CD4-positive, alpha-beta T cell treated with Interleukin-15 for 4 hours (primary cell): ENCODE measurements at regions not wholly inside any gene's neighbourhood (a gene's known extent, or its start where the extent isn't known, plus 50 kb on each side); places are given as distances from the start of the nearest gene placed in this dataset.
"Not testable (repeated sequence)": the region's sequence is repeated elsewhere in the genome, so short reads cannot be mapped to it uniquely, and the experiment has no call there.

Experiments used
- DNase-seq: peaks from one replicate; pipeline ENCODE4 v3.0.0-alpha.2; 2020; ENCODE audit warnings: low spot score

DNA sequence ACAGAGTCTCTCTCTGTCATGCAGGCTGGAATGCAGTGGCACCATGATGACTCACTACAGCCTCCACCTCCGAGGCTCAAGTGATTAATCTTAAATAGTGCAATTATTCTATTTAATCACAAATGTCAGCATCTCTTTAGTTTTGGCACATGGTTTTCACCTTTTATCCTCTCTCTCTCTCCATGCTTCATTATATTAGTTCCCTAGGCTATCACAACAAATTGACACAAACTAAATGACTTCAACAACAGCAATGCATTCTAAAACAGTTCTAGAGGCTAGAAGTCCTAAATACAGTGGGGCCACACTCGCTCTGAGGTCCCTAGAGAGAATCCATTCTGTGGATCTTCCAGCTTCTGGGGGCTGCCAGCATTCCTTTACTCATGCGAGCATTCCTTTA, 178.2 kb upstream of the ZNG1F start:
- not testable (repeated sequence) for DNase-seq

DNA sequence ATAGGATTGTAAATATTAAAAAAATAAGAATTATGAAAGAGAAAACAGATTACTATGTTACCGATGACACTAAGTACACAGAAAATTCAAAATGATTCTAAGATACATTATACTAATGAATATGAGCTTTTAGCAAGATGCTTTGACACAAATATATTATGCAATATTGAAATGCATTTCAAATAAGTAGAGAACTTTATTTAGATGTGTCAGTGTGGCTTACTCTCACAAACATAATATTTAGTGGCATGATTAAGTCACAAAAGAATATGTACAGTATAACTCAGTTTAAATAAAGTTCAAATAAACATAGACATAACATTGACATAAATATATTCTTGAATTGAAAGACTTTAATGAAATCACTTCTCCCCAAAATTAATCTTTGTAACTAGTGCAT, 172.7 kb upstream of the ZNG1F start:
- not testable (repeated sequence) for DNase-seq

DNA sequence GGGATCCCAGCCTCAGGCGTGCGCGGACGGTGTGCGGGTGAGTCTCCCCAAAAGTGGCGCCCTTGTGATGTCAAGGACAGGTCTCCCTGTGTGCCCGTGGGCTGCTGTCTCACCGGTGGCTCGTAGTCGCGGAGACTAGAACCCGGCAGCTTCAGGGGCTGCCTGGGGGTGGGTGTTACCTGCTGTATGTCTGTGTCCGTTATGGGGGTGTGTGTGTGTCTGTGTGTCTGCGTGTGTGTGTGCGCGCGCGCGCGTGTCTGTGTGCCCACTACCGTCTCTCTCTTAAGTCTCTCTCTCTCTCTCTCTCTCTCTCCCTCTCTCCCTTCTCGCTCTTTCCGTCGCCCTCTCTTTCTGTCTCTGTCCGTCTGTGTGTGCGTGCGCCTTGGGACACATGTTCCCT, 170.0 kb upstream of the ZNG1F start:
- peak; percentile 38 for DNase-seq

DNA sequence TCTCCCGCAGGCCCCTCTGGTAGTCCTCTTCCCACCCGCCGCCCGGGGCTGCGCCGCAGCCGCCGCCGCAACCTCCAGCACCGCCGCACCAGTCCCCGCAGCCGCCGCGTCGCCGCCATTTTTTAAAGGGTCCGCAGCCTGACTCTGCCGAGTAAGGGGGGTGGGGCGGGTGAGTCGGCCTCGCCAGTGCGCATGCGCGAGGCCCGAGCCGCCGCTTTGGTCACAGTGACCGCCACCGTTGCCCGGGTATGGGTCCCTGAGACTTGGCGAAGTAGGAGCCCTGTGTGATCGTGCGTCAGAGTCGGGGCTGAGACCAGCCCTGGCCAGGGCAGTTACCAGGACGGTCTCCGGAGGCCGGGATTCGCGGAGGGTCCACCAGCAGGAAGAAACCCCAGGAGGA, 169.6 kb upstream of the ZNG1F start:
- DNase-seq: peak; percentile 84

DNA sequence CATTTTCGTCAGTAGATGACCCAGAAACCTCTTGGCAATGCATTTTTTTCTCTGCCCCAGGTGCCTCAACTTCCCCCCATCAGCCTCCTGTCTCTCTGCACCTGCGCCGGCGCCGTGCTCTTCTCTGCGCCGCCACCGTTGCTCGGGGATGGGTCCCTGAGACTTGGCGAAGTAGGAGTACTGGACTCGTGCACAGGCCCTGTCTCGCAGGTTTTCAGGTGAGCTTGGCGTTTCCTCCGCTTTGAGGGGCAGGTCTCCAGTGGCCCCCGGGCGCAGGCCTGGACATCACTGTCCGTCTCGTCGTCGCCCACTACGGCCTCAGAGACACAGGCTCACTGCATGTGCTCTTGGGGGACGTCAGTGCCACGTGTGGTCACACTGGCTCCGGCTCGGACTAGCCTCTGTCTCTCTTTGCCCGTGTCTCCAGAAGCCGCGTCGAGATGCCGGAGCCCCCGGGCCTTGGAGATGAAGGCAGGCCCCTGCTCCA, 168.8 kb upstream of the ZNG1F start:
- not testable (repeated sequence) for DNase-seq

DNA sequence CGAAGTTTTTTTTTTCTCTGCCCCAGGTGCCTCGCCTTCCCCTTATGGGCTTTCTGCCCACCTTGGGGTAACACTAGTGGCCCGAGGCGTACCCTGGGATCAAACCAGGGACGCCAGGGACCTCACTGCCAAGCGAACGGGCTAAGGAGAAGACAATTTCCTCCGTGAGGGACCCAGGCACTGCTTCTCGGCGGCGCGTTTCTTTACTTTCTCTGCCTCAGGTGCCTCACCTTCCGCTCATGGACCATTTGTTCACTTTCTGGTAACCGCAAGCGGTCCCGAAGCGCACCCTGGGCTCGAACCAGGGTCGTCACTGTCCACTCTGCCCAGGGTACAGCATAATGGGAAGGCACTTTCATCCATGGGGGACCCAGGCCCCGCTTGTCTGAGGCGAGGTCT, 168.2 kb upstream of the ZNG1F start:
- not testable (repeated sequence) for DNase-seq

DNA sequence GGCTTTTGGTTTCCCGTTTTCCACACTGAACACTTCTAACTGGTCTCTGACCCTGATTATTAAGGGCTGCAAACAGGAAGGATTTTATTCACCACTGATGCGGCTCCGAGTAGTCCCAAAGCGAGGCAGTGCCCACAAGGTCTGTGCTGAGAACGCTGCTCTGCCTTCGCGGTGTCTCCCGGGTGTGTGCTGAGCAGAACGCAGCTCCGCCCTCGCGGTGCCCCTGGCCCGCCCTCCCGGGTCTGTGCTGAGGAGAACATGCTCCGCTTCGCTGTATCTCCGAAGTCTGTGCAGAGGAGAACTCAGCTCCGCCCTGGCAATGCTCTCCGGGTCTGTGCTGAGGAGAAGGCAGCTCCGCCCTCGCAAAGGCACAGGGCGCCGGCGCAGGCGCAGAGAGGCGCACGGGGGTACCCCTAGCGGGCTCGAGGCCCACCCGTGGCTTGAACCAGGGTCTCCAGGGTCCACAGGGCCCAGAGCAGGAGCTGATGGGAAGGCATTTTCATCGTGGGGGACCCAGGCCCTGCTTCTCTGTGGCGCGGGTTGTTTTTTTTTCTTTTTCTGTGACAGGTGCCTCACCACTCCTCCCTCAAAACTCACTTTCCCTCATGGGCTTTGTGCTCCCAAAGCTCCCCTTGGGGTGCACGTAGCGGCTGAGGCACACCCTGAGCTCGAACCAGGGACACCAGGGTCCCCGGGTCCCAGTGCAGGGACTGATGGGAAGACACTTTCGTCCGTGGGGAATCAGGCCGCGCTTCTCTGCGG, 167.7 kb upstream of the ZNG1F start:
- peak; percentile 90 for DNase-seq

DNA sequence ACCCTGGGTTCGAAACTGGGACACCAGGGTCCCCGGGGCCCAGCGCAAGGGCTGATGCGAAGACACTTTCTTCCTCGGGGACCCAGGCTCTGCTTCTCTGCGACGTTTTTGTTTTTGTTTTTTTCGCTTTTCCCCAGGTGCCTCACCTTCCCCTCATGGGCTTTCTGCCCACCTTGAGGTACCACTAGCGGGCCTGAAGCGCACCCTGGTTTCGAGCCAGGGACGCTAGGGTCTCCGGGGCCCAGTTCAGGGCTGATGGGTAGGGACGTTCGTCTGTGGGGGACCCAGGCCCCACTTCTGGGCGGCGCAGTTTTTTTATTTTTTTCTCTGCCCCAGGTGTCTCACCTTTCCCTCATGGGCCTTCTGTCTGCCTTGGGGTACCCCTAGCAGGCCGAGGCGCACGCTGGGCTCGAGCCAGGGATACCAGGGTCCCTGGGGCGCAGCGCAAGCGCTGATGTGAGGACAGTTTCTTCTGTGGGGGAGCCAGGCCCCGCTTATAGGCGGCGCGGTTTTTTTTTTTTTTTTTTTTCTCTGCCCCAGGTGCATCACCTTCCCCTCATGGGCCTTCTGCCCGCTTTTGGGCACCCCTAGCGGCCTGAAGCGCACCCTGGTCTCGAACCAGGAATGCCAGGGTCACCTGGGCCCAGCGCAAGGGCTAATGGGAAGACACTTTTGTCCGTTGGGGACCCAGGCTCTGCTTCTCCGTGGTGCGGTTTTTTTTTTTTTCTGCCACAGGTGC, 166.8 kb upstream of the ZNG1F start:
- DNase-seq: not testable (repeated sequence)

DNA sequence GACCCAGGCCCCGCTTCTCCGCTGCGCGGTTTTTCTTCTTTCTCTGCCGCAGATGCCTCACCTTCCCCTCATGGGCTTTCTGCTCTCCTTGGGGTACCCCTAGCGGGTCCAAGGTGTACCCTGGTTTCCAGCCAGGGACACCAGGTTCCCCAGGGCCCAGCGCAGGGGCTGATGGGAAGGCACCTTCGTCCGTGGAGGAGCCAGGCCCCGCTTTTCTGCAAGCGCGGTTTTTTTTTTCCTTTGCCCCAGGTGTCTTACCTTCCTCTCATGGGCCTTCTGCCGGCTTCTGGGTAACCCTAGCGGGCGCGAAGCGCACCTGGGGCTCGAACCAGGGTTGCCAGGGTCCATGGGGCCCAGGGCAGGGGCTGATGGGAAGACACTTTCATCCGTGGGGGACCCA, 165.9 kb upstream of the ZNG1F start:
- peak; percentile 26 for DNase-seq

DNA sequence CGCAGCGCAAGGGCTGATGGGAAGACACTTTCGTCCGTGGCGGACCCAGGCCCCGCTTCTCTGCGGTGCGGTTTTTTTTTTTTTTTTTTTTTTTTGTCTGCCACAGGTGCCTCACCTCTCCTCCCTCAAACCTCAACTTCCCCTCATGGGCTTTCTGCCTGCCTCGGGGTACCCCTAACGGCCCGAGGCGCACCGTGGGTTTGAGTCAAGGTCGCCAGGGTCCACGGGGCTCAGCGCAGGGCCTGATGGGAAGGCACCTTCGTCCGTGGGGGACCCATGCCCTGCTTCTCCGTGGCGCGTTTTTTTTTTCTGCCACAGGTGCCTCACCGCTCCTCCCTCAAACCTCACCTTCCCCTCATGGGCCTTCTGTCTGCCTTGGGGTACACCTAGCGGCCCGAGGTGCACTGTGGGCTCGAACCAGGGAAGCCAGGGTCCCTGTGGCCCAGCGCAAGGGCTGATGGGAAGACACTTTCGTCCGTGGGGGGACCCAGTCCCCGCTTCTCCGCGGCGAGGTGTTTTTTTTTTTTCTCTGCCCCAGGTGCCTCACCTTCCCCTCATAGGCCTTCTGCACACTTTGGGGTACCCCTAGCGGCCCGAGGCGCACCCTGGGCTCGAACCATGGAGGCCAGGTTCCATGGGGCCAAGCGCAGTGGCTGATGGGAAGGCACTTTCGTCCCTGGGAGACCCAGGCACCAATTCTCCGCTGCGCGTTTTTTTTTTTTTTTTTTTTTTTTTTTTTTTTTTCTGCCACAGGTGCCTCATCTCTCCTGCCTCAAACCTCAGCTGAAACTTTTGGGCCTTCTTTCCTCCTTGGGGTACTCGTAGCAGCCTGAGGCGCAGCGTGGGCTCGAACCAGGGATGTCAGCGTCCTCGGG, 165.2 kb upstream of the ZNG1F start:
- DNase-seq: not testable (repeated sequence)

DNA sequence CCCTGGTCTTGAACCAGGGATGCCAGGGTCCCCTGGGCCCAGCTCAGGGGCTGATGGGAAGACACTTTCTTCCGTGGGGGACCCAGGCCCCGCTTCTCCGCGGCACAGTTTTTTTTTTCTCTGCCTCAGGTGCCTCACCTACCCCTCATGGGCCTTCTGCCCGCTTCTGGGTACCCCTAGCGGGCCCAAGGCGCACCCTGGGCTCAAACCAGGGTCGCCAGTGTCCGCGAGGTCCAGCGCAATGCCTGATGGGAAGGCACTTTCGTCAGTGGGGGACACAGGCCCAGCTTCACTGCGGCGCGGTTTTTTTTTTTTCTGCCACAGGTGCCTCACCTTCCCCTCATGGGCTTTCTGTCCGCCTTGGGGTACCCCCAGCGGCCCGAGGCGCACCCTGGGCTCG, 163.9 kb upstream of the ZNG1F start:
- not testable (repeated sequence) for DNase-seq

DNA sequence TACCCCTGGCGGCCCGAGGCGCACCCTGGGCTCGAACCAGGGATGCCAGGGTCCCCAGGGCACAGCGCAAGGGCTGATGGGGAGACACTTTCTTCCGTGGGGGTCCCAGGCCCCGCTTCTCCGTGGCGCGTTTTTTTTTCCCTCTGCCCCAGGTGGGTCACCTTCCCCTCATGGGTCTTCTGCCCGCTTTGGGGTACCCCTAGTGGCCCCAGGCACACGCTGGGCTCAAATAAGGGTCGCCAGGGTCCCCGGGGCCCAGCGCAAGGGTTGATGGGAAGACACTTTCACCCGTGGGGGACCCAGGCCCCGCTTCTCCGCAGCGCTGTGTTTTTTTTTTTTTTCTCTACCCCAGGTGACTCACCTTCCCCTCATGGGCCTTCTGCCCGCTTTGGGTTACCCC, 163.3 kb upstream of the ZNG1F start:
- not testable (repeated sequence) for DNase-seq

DNA sequence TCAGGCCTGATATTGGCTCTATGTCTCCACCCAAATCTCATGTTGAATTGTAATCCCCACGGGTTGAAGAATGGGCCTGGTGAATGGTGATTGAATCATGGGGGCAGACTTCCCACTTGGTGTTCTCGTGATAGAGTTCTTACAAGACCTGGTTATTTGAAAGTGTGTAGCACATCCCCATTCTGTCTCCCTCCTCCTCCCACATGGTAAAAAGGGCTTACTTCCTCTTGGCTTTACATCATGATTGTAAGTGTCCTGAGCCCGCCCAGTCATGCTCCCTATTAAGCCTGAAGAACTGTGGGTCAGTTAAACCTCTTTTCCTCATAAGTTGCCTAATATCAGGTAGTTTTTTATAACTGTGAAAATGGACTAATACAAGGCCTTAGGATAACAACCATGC, 158.8 kb upstream of the ZNG1F start:
- not testable (repeated sequence) for DNase-seq

DNA sequence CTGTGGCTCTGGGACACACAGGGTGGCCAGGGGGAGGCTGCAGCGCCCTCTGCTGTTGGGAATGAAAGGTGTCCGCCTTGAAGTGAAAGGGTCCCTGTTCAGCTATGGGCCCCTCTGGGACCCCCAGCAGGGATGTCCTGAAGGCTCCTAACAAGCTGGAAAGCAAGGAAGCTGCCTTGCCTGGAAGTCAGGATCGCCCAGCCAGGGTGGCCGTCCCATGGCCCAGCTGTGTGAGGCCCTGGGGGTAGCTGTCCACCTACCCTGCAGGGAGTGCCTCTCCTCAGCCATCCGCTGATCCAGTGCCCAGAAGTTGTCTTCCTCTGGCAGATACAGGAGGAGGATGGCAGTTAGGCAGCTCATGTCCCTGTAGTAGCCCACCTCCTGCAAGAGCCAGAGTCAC, 143.4 kb upstream of the ZNG1F start:
- DNase-seq: not testable (repeated sequence)

DNA sequence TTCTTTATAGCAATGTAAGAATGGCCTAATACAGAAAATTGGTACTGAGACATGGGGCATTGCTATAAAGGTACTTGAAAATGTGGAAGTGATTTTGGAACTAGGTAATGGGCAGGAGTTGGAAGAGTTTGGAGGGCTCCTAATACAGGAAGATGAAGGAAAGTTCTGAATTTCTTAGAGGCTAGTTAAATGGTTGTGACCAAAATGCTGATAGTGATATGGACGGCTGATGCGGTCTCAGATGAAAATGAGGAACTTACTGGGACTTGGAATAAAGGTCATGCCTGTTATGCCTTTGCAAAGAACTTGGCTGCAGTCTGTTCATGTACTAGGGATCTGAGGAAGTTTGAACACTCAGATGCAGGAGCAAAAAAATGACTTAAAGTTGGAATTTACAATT, 132.2 kb upstream of the ZNG1F start:
- DNase-seq: not testable (repeated sequence)

DNA sequence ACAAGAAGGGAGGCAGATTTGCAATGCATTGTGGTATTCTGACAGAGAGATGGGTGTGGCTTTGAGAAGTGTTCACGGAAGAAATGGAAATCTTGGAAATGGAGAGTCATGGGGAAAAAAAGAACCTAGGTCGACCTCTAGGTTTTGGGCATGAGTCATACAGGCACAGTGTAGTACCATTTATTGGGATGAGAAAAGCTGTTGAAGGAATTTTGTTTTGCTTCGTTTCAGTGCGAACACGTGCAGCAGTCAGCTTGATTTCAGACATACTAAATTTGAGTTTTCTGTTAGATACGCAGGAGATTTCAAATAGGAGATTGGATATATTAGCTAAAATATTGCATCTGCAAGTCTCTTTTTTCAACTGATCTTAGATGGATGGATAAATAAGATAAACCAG, 119.8 kb upstream of the ZNG1F start:
- not testable (repeated sequence) for DNase-seq

DNA sequence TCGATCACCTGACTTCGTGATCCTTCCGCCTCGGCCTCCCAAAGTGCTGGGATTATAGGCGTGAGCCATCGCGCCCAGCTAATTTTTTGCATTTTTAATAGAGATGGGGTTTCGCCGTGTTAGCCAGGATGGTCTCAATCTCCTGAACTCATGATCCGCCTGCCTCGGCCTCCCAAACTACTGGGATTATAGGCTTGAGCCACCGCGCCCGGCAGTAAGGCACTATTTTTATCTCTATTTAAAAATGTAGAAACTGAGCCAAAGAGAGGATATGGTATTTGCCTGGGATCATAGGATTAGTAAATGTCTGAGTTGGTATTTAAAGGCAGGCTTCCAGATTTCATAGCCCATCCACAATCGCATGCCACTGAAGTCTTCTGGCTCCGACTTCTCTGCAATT, 96.6 kb upstream of the ZNG1F start:
- not testable (repeated sequence) for DNase-seq

DNA sequence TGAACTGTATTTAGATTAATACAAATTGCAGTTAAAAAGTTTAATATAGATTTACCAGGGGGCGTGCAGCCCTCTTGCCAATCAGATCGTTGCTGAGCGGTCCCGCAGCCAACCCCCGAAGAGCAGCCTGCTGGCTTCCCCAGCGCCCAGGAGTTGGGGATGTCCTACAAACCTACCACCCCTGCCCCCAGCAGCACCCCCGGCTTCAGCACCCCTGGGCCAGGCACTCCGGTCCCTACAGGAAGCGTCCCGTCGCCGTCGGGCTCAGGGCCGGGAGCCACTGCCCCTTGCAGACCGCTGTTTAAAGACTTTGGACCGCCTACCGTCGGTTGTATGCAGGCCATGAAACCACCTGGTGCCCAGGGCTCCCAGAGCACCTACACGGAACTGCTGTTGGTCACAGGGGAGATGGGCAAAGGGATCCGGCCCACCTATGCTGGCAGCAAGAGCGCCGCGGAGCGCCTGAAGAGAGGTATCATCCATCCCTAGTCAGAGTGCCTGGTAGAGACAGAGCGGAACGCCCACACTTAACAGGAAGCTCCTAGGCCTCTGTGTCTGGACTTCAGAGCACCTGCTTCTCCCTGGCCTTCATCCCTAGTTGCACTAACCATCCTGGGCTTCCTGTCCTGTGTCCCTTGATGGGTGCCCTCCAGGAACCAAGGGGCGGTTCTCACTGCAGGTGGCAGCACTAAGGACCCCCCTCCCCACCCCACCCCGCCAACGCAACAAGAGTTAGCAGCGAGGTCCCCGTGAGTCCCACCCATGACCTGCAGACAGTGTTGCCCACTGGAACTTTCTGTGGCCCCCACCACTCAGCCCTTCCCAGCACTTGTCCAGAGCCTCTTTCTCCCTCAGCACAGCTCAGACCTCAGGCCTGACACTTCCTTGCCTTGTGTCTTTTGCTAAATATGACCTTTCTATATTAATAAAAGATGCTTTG, 91.5 kb upstream of the ZNG1F start:
- not testable (repeated sequence) for DNase-seq

DNA sequence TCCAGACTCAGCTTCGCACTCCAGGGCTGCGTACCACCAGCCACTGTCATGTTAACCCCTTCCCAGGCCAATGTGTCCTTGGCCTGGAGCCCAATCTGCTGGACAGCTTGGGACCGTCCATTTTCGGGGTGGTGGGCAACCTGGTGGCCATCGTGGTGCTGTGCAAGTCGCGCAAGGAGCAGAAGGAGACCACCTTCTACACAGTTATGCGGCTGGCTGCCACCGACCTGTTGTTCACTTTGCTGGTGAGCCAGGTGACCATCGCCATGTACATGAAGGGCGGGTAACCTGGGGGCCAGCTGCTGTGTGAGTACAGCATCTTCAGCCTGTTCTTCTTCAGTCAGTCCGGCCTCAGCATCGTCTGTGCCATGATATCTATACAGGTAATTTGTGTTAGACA, 90.3 kb upstream of the ZNG1F start:
- DNase-seq: not testable (repeated sequence)

DNA sequence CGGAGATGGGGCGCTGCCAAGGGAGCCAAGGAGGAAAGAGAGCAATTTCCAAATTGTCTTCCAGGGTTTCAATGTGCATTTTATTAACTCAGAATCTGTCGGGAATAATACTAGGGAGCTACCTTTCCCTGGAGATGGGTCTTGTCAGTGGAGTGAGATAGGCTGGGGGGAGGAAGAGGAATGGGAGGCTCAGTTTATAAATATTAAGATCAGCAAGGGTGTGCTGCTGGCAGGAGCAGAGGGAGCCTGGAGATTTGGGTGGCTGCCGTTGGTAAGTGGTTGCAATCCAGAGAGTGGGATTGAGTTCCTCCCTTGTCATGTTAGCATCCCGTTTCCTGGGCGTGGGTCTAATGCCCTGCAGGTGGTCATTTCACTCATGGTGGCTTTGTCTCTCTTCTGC, 89.9 kb upstream of the ZNG1F start:
- not testable (repeated sequence) for DNase-seq
